Gastrocnemius medialis (tissue), 4 donors: ENCODE measurements at regions not wholly inside any gene's neighbourhood (a gene's known extent, or its start where the extent isn't known, plus 50 kb on each side); places are given as distances from the start of the nearest gene placed in this dataset.

Source experiments
- ATAC-seq, 2 donors: fragments of 150-250 bp; one replicate each; pipeline ENCODE4 v1.9.1; 2016
- DNase-seq, 2 donors: peaks; one replicate each; pipeline ENCODE4 v3.0.0-alpha.2; 2019
- H3K27ac ChIP-seq, 4 donors: fragments of 200-600 bp; sonication (generic); 1 replicate in 1 of 4; 2 replicates in 3 of 4; pipeline ENCODE4 v1.5.1; 2016 to 2018; ENCODE audit warnings: mild to moderate bottlenecking in 2 of 4, moderate library complexity in 1 of 4
- H3K27me3 ChIP-seq, 3 donors: fragments of 200-600 bp; sonication (generic) in 2 of 3; 1 replicate in 1 of 3; 2 replicates in 2 of 3; pipeline versions ENCODE4 v1.5.1 to v1.6.0; 2016 to 2019; ENCODE audit warnings: mild to moderate bottlenecking in 1 of 3, moderate library complexity in 1 of 3
- H3K36me3 ChIP-seq, 2 donors: fragments of 200-600 bp; sonication (generic) in 1 of 2; one replicate each; pipeline ENCODE4 v1.5.1; 2017 to 2018
- H3K4me1 ChIP-seq, 2 donors: fragments of 200-600 bp; sonication (generic) in 1 of 2; one replicate each; pipeline ENCODE4 v1.5.1; 2016 to 2017; ENCODE audit warnings: mild to moderate bottlenecking in 2 of 2
- H3K4me3 ChIP-seq, 4 donors: fragments of 200-600 bp; sonication (generic) in 3 of 4; 1 replicate in 1 of 4; 2 replicates in 3 of 4; pipeline ENCODE4 v1.5.1; 2016 to 2019; ENCODE audit warnings: mild to moderate bottlenecking in 2 of 4
- H3K9me3 ChIP-seq, 3 donors: fragments of 200-600 bp; sonication (generic) in 2 of 3; 1 replicate in 1 of 3; 2 replicates in 2 of 3; pipeline ENCODE4 v1.5.1; 2016 to 2019
- CTCF ChIP-seq, 5 experiments: fragments of 450-650 bp in 3 of 5; fragments of 200-600 bp in 2 of 5; sonication (generic) in 2 of 5; IDR thresholded peaks in 4 of 5; conservative IDR thresholded peaks in 1 of 5; 1 replicate in 4 of 5; 2 replicates in 1 of 5; pipeline ENCODE4 v1.5.1; 2016 to 2019; ENCODE audit warnings: antibody characterized with exemption in 5 of 5, mild to moderate bottlenecking in 3 of 5, moderate library complexity in 3 of 5
- POLR2A ChIP-seq, 2 donors: fragments of 450-650 bp; IDR thresholded peaks; one replicate each; pipeline ENCODE4 v1.6.1; 2017; ENCODE audit warnings: antibody characterized with exemption in 2 of 2, mild to moderate bottlenecking in 2 of 2, moderate library complexity in 2 of 2
- in situ Hi-C, 4 donors: fragments of 200-750 bp; cut with MboI; loops; one replicate each; pipeline versions ENCODE4 v1.15.0 to v1.8.0; 2017; ENCODE audit warnings: low sequenced_read_pairs in 4 of 4
- intact Hi-C: fragments of 100-400 bp; cut with DNase I; formaldehyde crosslinking; loops from one replicate; pipeline ENCODE4 v1.15.1; 2023; ENCODE audit warnings: low total_unique reads

DNA sequence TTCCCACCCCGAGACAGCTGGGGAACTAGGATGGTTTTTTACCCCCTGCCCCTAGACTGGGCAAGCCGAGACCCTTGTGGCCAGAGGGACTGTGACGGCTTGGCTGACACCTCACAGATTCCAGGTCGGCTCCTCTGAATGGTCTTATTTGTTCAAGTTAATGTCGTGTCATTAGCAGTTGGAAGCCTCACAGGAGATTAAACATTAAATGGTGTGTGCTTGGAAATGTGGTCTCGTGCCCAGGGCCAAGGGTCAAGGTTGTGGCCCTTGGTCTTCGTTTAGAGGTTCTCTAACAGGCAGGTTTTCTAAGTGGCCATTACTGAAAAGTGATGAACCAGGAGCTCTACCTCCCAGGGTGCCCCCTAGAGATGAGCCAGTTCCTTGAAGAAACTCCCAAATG lies 61.2 kb upstream of the RXRA start:
- Histone ChIP-seq H3K27me3 (no peaks in the 10 kb centered on the region), H3K4me1 (peaks cover 7 to 15% of the 10 kb centered on the region in 2 donors), H3K4me3 (no peak overlapping the region), H3K36me3 (no peaks in the 10 kb centered on the region), H3K9me3 (no peaks in the 10 kb centered on the region), H3K27ac (no peak overlapping the region)
- ATAC-seq (no peak), DNase-seq (no peak)
- in situ Hi-C loops (no loop called here), intact Hi-C loops (loop anchor here (5.0 kb wide), 1 partner anchor 177 kb away; no protein-coding TSS in a partner anchor)
- TF ChIP-seq CTCF (IDR thresholded peaks at IDR 0.05 in 4 of 5, conservative IDR thresholded peaks at IDR 0.05 in 1 of 5) (no peak), POLR2A (IDR thresholded peaks at IDR 0.05) (no peak)

DNA sequence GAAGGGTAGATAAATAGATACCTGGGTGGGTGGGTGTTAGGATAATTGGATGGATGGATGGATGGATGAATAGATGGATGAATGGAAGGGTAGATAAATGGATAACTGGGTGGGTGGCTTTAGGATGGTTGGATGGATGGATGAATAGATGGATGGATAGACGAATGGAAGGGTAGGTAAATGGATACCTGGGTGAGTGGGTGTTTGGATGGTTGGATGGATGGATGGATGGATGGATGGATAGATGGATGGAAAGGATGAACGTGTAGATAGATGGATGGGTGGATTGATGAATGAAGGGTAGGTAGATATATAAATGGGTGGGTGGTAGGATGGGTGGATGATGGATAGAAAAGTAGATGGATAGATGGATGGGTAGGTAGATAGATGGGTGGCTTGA lies 59.8 kb upstream of the RXRA start:
- no peaks in the 10 kb centered on the region for H3K36me3 ChIP-seq
- H3K27me3 ChIP-seq: no peaks in the 10 kb centered on the region
- H3K9me3 ChIP-seq: no peaks in the 10 kb centered on the region
- DNase-seq (no peak), ATAC-seq (no peak)
- no peak overlapping the region for H3K4me3 ChIP-seq
- peaks cover 7 to 15% of the 10 kb centered on the region in 2 donors for H3K4me1 ChIP-seq
- in situ Hi-C loops: no loop called here
- intact Hi-C loops: loop anchor here (5.0 kb wide), 1 partner anchor 176 kb away; no protein-coding TSS in a partner anchor
- no peak overlapping the region for H3K27ac ChIP-seq
- no peak for TF ChIP-seq POLR2A (IDR thresholded peaks at IDR 0.05)
- TF ChIP-seq CTCF (IDR thresholded peaks at IDR 0.05 in 4 of 5, conservative IDR thresholded peaks at IDR 0.05 in 1 of 5): no peak

DNA sequence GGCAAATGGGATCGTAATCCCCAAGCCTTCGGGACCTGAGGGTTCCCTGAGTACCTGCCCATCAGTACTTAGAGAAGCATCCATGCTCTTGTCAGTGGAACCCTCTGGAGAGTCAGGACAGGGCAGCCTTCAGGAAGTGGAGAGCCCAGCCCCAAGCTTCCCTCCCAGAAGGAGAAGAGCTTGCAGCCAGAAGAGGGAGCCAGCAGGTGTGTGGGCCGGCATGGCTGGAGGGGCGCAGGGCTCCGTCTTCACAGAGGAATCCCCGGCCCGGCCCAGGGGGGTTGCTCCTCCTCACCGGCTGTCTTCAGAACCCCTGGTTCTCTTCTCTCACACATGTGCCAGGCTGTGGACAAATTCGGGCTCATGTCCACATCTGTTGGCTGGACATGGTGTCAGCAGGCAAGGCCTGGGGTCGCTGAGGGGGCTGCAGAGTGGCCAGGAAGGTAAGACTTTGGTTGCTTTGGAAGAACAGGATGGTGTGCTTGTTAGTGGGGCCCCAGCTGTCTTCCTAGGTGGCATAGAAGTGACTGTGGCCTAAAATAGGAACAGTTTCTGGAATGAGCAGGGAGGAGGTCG lies 58.9 kb upstream of the RXRA start:
- peak overlapping the region; percentile 38 to 75 (median 56) for H3K27ac ChIP-seq
- H3K36me3 ChIP-seq: no peaks in the 10 kb centered on the region
- intact Hi-C loops (loop anchor here (1.0 to 5.0 kb wide), 2 partner anchors 58 to 175 kb away; no protein-coding TSS in a partner anchor), in situ Hi-C loops (no loop called here)
- DNase-seq (no peak), ATAC-seq (peak in 1 of 2 donors; percentile 35)
- peaks cover 7 to 15% of the 10 kb centered on the region in 2 donors for H3K4me1 ChIP-seq
- H3K9me3 ChIP-seq: no peaks in the 10 kb centered on the region
- H3K4me3 ChIP-seq: no peak overlapping the region
- TF ChIP-seq POLR2A (IDR thresholded peaks at IDR 0.05) (no peak), CTCF (IDR thresholded peaks at IDR 0.05 in 4 of 5, conservative IDR thresholded peaks at IDR 0.05 in 1 of 5) (peak in 1 of 5 experiments; percentile 26)
- no peaks in the 10 kb centered on the region for H3K27me3 ChIP-seq

DNA sequence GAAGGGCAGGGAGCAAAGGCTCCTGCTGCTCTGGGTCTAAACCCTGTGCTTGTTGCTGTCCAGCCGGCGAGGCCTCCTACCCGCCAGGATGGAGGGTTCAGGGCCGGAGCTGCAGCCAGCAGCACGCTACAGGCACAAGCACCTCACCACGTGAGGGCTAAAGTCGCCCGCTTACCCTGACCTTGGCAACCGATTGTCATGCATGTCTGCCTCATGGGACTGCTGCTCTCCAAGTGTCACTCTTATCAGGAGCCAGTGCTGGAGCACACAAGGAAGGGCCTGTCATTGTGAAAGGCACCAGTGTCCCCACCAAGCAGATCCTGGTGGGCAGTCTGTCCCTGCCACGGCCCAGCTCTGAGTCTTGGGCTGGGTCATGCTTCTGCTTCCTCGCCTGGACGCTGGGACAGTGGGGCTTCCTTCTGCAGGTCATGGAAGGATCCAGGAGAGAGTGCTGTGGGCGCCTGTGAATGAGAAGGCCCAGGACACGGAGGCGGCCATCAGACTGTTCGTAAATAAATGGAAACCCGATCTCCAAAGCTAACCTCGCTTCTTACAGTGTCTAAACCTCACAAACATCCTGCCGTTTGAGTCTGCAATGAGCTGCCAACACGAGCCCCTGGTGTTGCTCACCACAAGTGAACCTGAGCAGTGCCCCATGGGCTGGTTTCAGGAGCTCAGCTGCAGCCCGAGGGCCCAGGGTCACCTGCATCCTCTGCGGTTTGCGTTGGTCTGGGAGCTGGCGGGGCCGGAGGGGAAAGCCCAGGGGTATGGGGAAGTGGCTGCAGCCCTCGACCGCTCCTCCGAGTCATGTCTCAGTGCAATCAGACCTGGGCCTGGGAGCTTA lies 58.2 kb upstream of the RXRA start:
- Histone ChIP-seq H3K9me3 (no peaks in the 10 kb centered on the region), H3K27ac (peak overlapping the region; percentile 38 to 75 (median 56)), H3K27me3 (no peaks in the 10 kb centered on the region), H3K4me3 (no peak overlapping the region), H3K36me3 (no peaks in the 10 kb centered on the region), H3K4me1 (peaks cover 7 to 22% of the 10 kb centered on the region in 2 donors)
- intact Hi-C loops (loop anchor here (1.0 to 5.0 kb wide), 2 partner anchors 57 to 174 kb away; no protein-coding TSS in a partner anchor), in situ Hi-C loops (no loop called here)
- TF ChIP-seq CTCF (IDR thresholded peaks at IDR 0.05 in 4 of 5, conservative IDR thresholded peaks at IDR 0.05 in 1 of 5) (no peak), POLR2A (IDR thresholded peaks at IDR 0.05) (no peak)
- ATAC-seq (peak; percentile 73 to 78), DNase-seq (peak; percentile 34 to 51)
